Fibroblast of the aortic adventitia (primary cell): ENCODE measurements at regions not wholly inside any gene's neighbourhood (a gene's known extent, or its start where the extent isn't known, plus 50 kb on each side); places are given as distances from the start of the nearest gene placed in this dataset.
"Not testable (repeated sequence)": the region's sequence is repeated elsewhere in the genome, so short reads cannot be mapped to it uniquely, and the experiment has no call there.

Experiments
- DNase-seq: peaks from one replicate; pipeline ENCODE4 v3.0.0-alpha.2; 2010; ENCODE audit warnings: low read depth
- H3K4me3 ChIP-seq: 2 replicates; pipeline ENCODE4 v1.5.1; 2011; ENCODE audit warnings: low read depth, mild to moderate bottlenecking, control low read depth, low read length, moderate library complexity
- TF ChIP-seq, protein P1 (sequence below): IDR thresholded peaks from 2 replicates; pipeline ENCODE4 v1.5.1; 2011; ENCODE audit warnings: mild to moderate bottlenecking, low read length, control low read depth, inconsistent platforms; ENCODE audit not compliant: insufficient read depth

DNA sequence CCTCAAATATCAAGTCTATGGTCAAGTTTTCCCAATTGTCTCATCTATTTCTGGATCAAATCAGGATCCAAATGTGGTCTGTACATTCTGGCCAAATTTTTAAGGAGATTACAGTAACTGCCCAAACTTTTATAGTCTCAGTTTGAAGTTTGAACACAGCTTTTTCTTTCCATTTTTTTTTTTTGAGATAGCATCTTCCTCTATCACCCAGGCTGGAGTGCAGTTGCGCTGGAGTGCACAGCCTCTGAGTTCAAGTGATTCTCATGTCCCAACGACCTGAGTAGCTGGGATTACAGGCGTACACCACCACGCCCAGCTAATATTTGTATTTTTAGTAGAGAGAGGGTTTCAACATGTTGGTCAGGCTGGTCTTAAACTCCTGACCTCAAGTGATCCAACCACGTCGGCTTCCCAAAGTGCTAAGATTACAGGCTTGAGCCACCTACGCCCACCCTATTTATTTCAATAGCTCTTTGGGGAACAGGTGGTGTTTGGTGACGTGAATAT is 84.9 kb upstream of the CARMIL1 start:
- TF ChIP-seq, protein P1, sequence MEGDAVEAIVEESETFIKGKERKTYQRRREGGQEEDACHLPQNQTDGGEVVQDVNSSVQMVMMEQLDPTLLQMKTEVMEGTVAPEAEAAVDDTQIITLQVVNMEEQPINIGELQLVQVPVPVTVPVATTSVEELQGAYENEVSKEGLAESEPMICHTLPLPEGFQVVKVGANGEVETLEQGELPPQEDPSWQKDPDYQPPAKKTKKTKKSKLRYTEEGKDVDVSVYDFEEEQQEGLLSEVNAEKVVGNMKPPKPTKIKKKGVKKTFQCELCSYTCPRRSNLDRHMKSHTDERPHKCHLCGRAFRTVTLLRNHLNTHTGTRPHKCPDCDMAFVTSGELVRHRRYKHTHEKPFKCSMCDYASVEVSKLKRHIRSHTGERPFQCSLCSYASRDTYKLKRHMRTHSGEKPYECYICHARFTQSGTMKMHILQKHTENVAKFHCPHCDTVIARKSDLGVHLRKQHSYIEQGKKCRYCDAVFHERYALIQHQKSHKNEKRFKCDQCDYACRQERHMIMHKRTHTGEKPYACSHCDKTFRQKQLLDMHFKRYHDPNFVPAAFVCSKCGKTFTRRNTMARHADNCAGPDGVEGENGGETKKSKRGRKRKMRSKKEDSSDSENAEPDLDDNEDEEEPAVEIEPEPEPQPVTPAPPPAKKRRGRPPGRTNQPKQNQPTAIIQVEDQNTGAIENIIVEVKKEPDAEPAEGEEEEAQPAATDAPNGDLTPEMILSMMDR: no peak
- DNase-seq: peak; percentile 58
- H3K4me3 ChIP-seq: no peak overlapping the region

DNA sequence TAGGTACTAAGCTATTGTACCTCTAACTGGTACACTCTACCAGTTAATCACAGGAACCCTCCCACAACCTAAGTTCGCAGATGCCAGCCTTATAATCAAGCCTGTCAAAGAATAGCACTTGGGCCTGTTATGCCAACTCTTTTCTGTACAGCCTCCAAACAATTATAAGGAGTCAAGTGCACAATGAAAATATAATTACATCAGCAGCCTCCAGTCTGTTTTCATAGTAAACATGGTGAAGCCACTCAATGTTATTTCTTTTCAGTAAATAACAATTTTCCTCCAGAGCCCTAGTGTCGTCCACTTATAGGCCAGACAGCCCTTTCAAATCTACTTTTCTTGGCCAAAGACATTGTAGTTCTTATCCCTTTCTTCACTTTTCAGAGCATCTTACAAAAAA is 82.7 kb upstream of the CARMIL1 start:
- H3K4me3 ChIP-seq: no peak overlapping the region
- TF ChIP-seq, protein P1: no peak
- no peak for DNase-seq

- no peak overlapping the region for H3K4me3 ChIP-seq
- TF ChIP-seq, protein P1: no peak
- no peak for DNase-seq
Measured at GRCh38 chr6:25197111-25197510, 82.1 kb upstream of the CARMIL1 start.

GRCh38 chr6:25199544-25199943 is 79.6 kb upstream of the CARMIL1 start:
- no peak overlapping the region for H3K4me3 ChIP-seq
- DNase-seq: no peak
- TF ChIP-seq, protein P1: no peak

GRCh38 chr6:25202504-25202903 is 76.7 kb upstream of the CARMIL1 start:
- TF ChIP-seq, protein P1: no peak
- DNase-seq: peak; percentile 82
- no peak overlapping the region for H3K4me3 ChIP-seq

DNA sequence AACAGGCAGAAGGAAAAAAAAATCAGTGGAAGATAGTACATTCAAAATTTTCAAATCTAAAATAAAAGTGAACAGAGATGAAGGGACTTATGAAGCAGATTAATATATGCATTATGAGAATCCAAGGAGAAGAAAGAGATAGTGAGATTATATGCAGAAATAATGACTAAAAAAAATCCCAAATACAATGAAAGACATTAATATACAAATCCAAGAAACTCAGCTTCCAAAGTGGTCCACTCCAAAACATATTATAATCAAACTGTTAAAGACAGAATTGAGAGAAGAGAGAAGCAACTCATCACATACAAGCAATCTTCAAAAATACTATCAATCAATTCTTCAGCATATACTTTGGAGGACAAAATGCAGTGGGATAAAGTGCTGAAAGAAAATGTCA is 73.5 kb upstream of the CARMIL1 start:
- DNase-seq: no peak
- TF ChIP-seq, protein P1: no peak
- no peak overlapping the region for H3K4me3 ChIP-seq

- H3K4me3 ChIP-seq, DNase-seq: not testable (repeated sequence)
Measured at GRCh38 chr6:25207453-25208155, 71.6 kb upstream of the CARMIL1 start.
